IMR-90 (cell line): ENCODE measurements at regions not wholly inside any gene's neighbourhood (a gene's known extent, or its start where the extent isn't known, plus 50 kb on each side); places are given as distances from the start of the nearest gene placed in this dataset.

ENCODE experiments used
- ATAC-seq: fragments of 200-7000 bp; cut with Tn5 transposase; 2 replicates; pipeline ENCODE4 v1.9.1; 2020; ENCODE audit warnings: low read depth, mild to moderate bottlenecking, moderate library complexity
- BruUV-seq: library from RNA; stranded (reverse); fragments of 400-500 nt; replicated peaks from 2 replicates; lab custom pipeline; 2021; lab: Mats Ljungman, UMichigan
- CTCF ChIA-PET: fragments of 300-600 bp; formaldehyde crosslinking; extraction: SDS; loops from one replicate; lab custom pipeline; 2021; ENCODE audit warnings: antibody characterized with exemption; lab: Yijun Ruan, JAX
- POLR2A ChIA-PET: fragments of 300-600 bp; sonication (Branson Sonifier 250); formaldehyde crosslinking; loops from one replicate; lab custom pipeline; 2022; ENCODE audit warnings: antibody characterized with exemption; ENCODE audit not compliant: unreplicated experiment; lab: Charles Lee
- DNase-seq: peaks from one replicate; pipeline ENCODE4 v3.0.0; 2013
- H2AFZ ChIP-seq: replicated peaks from 2 replicates; pipeline ENCODE3; 2013; ENCODE audit warnings: low read length, mild to moderate bottlenecking; ENCODE audit not compliant: poor library complexity
- H2AK5ac ChIP-seq: 2 replicates; pipeline ENCODE4 v1.6.1; 2013; ENCODE audit warnings: low read depth, low read length, inconsistent platforms
- H2AK9ac ChIP-seq: replicated peaks from 2 replicates; pipeline ENCODE3; 2013; ENCODE audit warnings: mild to moderate bottlenecking, low read depth, low read length, moderate library complexity; ENCODE audit not compliant: poor library complexity
- H2BK120ac ChIP-seq: 2 replicates; pipeline ENCODE4 v1.6.1; 2013; ENCODE audit warnings: low read depth, low read length, inconsistent platforms
- H2BK15ac ChIP-seq: 3 replicates; pipeline ENCODE4 v1.6.1; 2013; ENCODE audit warnings: low read depth, low read length, inconsistent platforms
- H2BK20ac ChIP-seq: 2 replicates; pipeline ENCODE4 v1.6.1; 2013; ENCODE audit warnings: low read depth, mild to moderate bottlenecking, inconsistent platforms, low read length, moderate library complexity
- H2BK5ac ChIP-seq: 2 replicates; pipeline ENCODE4 v1.6.1; 2013; ENCODE audit warnings: mild to moderate bottlenecking, low read depth, low read length, inconsistent platforms; ENCODE audit not compliant: poor library complexity, severe bottlenecking
- H3K14ac ChIP-seq: replicated peaks from 2 replicates; pipeline ENCODE4 v1.6.1; 2013; ENCODE audit warnings: low read depth, low read length, inconsistent platforms
- H3K18ac ChIP-seq: 2 replicates; pipeline ENCODE4 v1.6.1; 2013; ENCODE audit warnings: low read depth, low read length, control low read depth
- H3K23ac ChIP-seq: 2 replicates; pipeline ENCODE4 v1.6.1; 2013; ENCODE audit warnings: low read depth, low read length, inconsistent platforms
- H3K27ac ChIP-seq: 2 replicates; pipeline ENCODE4 v1.5.1; 2013; ENCODE audit warnings: mild to moderate bottlenecking, control low read depth, low read length; ENCODE audit not compliant: insufficient read depth
- H3K27me3 ChIP-seq: 2 replicates; pipeline ENCODE4 v1.6.1; 2013; ENCODE audit warnings: low read length; ENCODE audit not compliant: control insufficient read depth, insufficient read depth
- H3K36me3 ChIP-seq: 2 replicates; pipeline ENCODE4 v1.6.1; 2013; ENCODE audit warnings: low read length, mixed read lengths; ENCODE audit not compliant: control insufficient read depth, insufficient read depth
- H3K4ac ChIP-seq: 2 replicates; pipeline ENCODE4 v1.6.1; 2013; ENCODE audit warnings: low read depth, low read length, inconsistent platforms
- H3K4me1 ChIP-seq: 2 replicates; pipeline ENCODE4 v1.6.1; 2013; ENCODE audit warnings: low read length, mixed read lengths; ENCODE audit not compliant: control insufficient read depth, insufficient read depth
- H3K4me2 ChIP-seq: 2 replicates; pipeline ENCODE4 v1.6.1; 2013; ENCODE audit warnings: low read depth, mild to moderate bottlenecking, control low read depth, low read length, moderate library complexity
- H3K4me3 ChIP-seq: 2 replicates; pipeline ENCODE4 v1.5.1; 2013; ENCODE audit warnings: low read depth, mild to moderate bottlenecking, control low read depth, low read length, moderate library complexity; ENCODE audit not compliant: insufficient read depth
- H3K56ac ChIP-seq: 2 replicates; pipeline ENCODE4 v1.6.1; 2013; ENCODE audit warnings: low read length, inconsistent platforms; ENCODE audit not compliant: insufficient read depth; ENCODE audit errors: extremely low read depth
- H3K79me1 ChIP-seq, 2 experiments: 2 replicates each; pipeline ENCODE4 v1.6.1; 2013; ENCODE audit warnings: low read length in 2 of 2, inconsistent platforms in 1 of 2, low read depth in 1 of 2
- H3K9ac ChIP-seq: 2 replicates; pipeline ENCODE4 v1.6.1; 2013; ENCODE audit warnings: low read depth, low read length, control low read depth
- H3K9me1 ChIP-seq: 2 replicates; pipeline ENCODE4 v1.6.1; 2013; ENCODE audit warnings: low read length, inconsistent platforms; ENCODE audit not compliant: insufficient read depth
- H3K9me3 ChIP-seq: 2 replicates; pipeline ENCODE4 v1.6.1; 2013; ENCODE audit warnings: low read length; ENCODE audit not compliant: control insufficient read depth, insufficient read depth
- H4K20me1 ChIP-seq: 2 replicates; pipeline ENCODE4 v1.6.1; 2013; ENCODE audit warnings: low read length, inconsistent platforms; ENCODE audit not compliant: insufficient read depth
- H4K5ac ChIP-seq: 2 replicates; pipeline ENCODE4 v1.6.1; 2013; ENCODE audit warnings: mild to moderate bottlenecking, low read depth, low read length, control low read depth
- H4K8ac ChIP-seq, 2 experiments: 2 replicates each; pipeline ENCODE4 v1.6.1; 2013; ENCODE audit warnings: low read depth in 2 of 2, low read length in 2 of 2, control low read depth in 1 of 2, inconsistent platforms in 1 of 2
- H4K91ac ChIP-seq: 2 replicates; pipeline ENCODE4 v1.6.1; 2013; ENCODE audit warnings: low read depth, low read length, inconsistent platforms; ENCODE audit not compliant: insufficient read depth
- CEBPB ChIP-seq: IDR thresholded peaks from 2 replicates; pipeline ENCODE4 v1.6.1; 2012; ENCODE audit warnings: low read depth, low read length, improper control_type of control experiment
- MAFK ChIP-seq: IDR thresholded peaks from 2 replicates; pipeline ENCODE4 v1.6.1; 2012; ENCODE audit warnings: low read depth, low read length, improper control_type of control experiment
- MXI1 ChIP-seq: IDR thresholded peaks from 2 replicates; pipeline ENCODE4 v1.6.1; 2012; ENCODE audit warnings: low read depth, mild to moderate bottlenecking, low read length, moderate library complexity, borderline replicate concordance
- RCOR1 ChIP-seq: IDR thresholded peaks from 2 replicates; pipeline ENCODE4 v1.6.1; 2012; ENCODE audit warnings: mild to moderate bottlenecking, low read length, improper control_type of control experiment; ENCODE audit not compliant: insufficient replicate concordance
- RFX5 ChIP-seq: IDR thresholded peaks from 2 replicates; pipeline ENCODE4 v1.8.0; 2012; ENCODE audit warnings: low read depth, mild to moderate bottlenecking, low read length, moderate library complexity
- SMC3 ChIP-seq: fragments of 150-350 bp; IDR thresholded peaks from 2 replicates; pipeline ENCODE4 v1.6.1; 2016; ENCODE audit warnings: low read depth, mild to moderate bottlenecking, antibody characterized with exemption, low read length, moderate library complexity
- USF2 ChIP-seq: fragments of 150-350 bp; IDR thresholded peaks from 2 replicates; pipeline ENCODE4 v1.6.1; 2017; ENCODE audit warnings: mild to moderate bottlenecking, antibody characterized with exemption, low read length, low read depth
- WGBS, 2 experiments: methylation state at CpG; one replicate each; pipeline versions ENCODE4 v1.1.5 to v1.1.7; 2013; ENCODE audit warnings: missing lambda C conversion rate in 2 of 2; ENCODE audit not compliant: insufficient read length in 1 of 2; ENCODE audit errors: extremely low coverage in 2 of 2; 5-methylcytosine and 5-hydroxymethylcytosine counted together
- dilution Hi-C: fragments of 300-500 bp; cut with HindIII; formaldehyde crosslinking; loops from one replicate; pipeline ENCODE4 v1.14.3; 2018; ENCODE audit warnings: low sequenced_read_pairs; ENCODE audit not compliant: unreplicated experiment
- in situ Hi-C: fragments of 300-500 bp; cut with MboI; formaldehyde crosslinking; loops from 3 replicates; pipeline ENCODE4 v1.14.3; 2019; ENCODE audit warnings: low sequenced_read_pairs, inconsistent platforms, mixed read lengths
- intact Hi-C: fragments of 100-400 bp; cut with micrococcal nuclease; formaldehyde crosslinking; loops from 2 replicates; pipeline ENCODE4 v1.10.0; 2022

GRCh38 chr14:40003773-40004172 lies 571.5 kb upstream of the FBXO33 start:
- Histone ChIP-seq H4K8ac (no peak overlapping the region), H3K18ac (no peak overlapping the region), H4K5ac (no peak overlapping the region), H2AK9ac (no peak overlapping the region), H4K91ac (no peak overlapping the region), H3K56ac (no peak overlapping the region), H3K23ac (no peak overlapping the region), H3K4me2 (no peak overlapping the region), H3K9me3 (peaks cover 7% of the 10 kb centered on the region), H2BK15ac (no peak overlapping the region), H2BK5ac (no peak overlapping the region), H2AK5ac (no peak overlapping the region), H3K4ac (no peak overlapping the region), H2BK120ac (no peak overlapping the region), H2AFZ (no peak overlapping the region), H3K9me1 (no peaks in the 10 kb centered on the region), H3K4me1 (no peaks in the 10 kb centered on the region), H3K9ac (no peak overlapping the region), H3K4me3 (no peak overlapping the region), H2BK20ac (no peak overlapping the region), H3K27me3 (no peaks in the 10 kb centered on the region), H3K36me3 (no peaks in the 10 kb centered on the region), H3K27ac (no peak overlapping the region), H3K14ac (no peak overlapping the region), H4K20me1 (no peaks in the 10 kb centered on the region), H3K79me1 (no peaks in the 10 kb centered on the region)
- 0% methylated on average over 3 of the region's 5 CpGs; no CpG with 5 or more reads in 1 of the 2 experiments for WGBS, 2 experiments
- POLR2A ChIA-PET = no interaction called here
- intact Hi-C loops = no loop called here
- no peak for TF ChIP-seq MXI1
- TF ChIP-seq RCOR1 = no peak
- no peak for TF ChIP-seq USF2
- TF ChIP-seq SMC3 = no peak
- TF ChIP-seq CEBPB = no peak
- no peak for TF ChIP-seq MAFK
- no peak for TF ChIP-seq RFX5
- ATAC-seq (no peak), DNase-seq (no peak)
- in situ Hi-C loops = no loop called here
- CTCF ChIA-PET = no interaction called here
- no TSS peak for BruUV-seq
- dilution Hi-C loops = no loop called here
